GM12875 (cell line): ENCODE measurements at regions not wholly inside any gene's neighbourhood (a gene's known extent, or its start where the extent isn't known, plus 50 kb on each side); places are given as distances from the start of the nearest gene placed in this dataset.

Experiments used
- H3K4me3 ChIP-seq: one replicate; pipeline ENCODE4 v1.5.1; 2011; ENCODE audit warnings: low read depth, low read length, control low read depth
- TF ChIP-seq, protein P1 (sequence below): IDR thresholded peaks from 2 replicates; pipeline ENCODE4 v1.5.1; 2011; ENCODE audit warnings: low read depth, mild to moderate bottlenecking, control low read depth, inconsistent platforms, low read length, moderate library complexity, borderline replicate concordance; ENCODE audit not compliant: insufficient read depth

DNA sequence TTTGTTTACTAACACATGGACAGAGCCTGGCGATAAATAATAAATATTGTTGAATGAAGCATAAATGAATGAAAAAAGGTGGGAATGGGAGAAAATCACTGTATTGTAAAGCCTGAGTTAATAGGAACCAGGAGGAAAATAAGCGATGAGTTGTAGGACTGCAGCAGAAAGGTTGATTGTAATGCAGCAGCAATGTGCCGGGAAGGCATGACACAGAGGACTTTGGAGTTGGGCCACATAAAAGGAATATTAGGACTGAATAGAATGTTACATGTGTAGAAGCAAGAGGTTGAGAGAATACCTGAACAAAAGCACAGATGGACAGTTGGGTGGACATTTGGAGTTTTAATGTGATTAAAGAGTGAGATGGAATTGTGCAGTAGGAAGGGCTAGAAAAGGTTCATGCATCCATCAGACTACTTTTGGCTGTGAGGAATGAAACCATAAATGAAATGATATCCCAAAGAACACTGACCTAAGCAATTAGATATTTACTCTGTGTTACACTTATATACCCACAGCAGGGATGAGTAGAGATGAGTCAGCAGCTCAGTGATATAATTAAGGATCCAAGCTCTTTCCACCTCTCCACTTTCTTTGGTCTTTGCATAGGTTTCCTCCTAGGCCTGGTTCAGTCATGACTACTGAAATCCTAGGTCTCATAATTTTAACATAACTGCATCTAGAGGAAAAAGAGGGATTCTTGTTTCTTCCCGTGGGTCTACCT is 55.4 kb downstream of the CCER1 start:
- TF ChIP-seq, protein P1, sequence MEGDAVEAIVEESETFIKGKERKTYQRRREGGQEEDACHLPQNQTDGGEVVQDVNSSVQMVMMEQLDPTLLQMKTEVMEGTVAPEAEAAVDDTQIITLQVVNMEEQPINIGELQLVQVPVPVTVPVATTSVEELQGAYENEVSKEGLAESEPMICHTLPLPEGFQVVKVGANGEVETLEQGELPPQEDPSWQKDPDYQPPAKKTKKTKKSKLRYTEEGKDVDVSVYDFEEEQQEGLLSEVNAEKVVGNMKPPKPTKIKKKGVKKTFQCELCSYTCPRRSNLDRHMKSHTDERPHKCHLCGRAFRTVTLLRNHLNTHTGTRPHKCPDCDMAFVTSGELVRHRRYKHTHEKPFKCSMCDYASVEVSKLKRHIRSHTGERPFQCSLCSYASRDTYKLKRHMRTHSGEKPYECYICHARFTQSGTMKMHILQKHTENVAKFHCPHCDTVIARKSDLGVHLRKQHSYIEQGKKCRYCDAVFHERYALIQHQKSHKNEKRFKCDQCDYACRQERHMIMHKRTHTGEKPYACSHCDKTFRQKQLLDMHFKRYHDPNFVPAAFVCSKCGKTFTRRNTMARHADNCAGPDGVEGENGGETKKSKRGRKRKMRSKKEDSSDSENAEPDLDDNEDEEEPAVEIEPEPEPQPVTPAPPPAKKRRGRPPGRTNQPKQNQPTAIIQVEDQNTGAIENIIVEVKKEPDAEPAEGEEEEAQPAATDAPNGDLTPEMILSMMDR = no peak

DNA sequence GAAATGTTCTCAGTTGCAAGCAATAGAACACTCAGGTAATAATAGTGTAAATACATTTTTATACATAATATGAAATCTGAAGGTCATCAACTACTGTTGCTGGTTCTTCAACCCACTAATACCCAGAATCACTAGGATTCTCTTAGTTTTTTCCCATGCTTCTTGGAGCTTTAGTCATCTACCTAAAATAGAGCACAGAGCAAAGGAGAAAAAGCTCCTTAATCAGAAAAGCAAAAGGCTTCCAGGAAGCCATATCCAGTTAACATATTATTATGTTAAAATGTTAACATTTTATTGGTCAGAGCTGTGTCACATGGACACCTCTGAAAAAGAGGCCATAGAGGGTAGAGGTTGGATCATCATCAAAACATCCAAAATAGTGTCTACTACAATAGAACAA is 57.0 kb downstream of the CCER1 start:
- TF ChIP-seq, protein P1 = no peak
- no peak overlapping the region for H3K4me3 ChIP-seq

More for the DNA sequence above, 55.4 kb downstream of the CCER1 start:
- H3K4me3 ChIP-seq = no peak overlapping the region

- H3K4me3 ChIP-seq = no peak overlapping the region
- TF ChIP-seq, protein P1 = no peak
These were observed 57.7 kb downstream of the CCER1 start for GRCh38 chr12:90897316-90897715.

GRCh38 chr12:90896821-90897220 is 58.2 kb downstream of the CCER1 start:
- no peak overlapping the region for H3K4me3 ChIP-seq
- TF ChIP-seq, protein P1 = no peak

- H3K4me3 ChIP-seq = no peak overlapping the region
- TF ChIP-seq, protein P1 = no peak
These were observed 58.8 kb downstream of the CCER1 start for GRCh38 chr12:90896164-90896563.

GRCh38 chr12:90888316-90888715 is 66.7 kb downstream of the CCER1 start:
- no peak overlapping the region for H3K4me3 ChIP-seq
- TF ChIP-seq, protein P1 = no peak

DNA sequence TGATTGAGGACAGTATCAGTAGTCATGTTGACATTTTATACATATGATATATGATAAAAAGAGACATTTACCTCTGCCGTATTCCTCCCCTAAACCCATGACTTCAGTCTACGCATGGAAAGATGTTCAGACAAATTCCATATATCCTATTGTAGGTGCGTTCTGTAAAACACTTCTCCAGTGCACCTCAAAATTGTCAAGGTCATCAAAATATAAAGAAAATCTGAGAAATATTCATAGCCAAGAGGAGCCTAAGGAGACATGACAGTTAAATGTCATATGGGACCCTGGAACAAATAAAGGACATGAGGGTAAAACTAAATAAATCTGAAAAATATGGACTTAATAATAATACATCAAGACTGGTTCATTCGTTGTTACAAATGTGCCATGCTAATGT is 71.5 kb downstream of the CCER1 start:
- H3K4me3 ChIP-seq = no peak overlapping the region
- TF ChIP-seq, protein P1 = no peak
